ENCODE measurements at regions not wholly inside any gene's neighbourhood (a gene's known extent, or its start where the extent isn't known, plus 50 kb on each side); places are given as distances from the start of the nearest gene placed in this dataset.

DNA sequence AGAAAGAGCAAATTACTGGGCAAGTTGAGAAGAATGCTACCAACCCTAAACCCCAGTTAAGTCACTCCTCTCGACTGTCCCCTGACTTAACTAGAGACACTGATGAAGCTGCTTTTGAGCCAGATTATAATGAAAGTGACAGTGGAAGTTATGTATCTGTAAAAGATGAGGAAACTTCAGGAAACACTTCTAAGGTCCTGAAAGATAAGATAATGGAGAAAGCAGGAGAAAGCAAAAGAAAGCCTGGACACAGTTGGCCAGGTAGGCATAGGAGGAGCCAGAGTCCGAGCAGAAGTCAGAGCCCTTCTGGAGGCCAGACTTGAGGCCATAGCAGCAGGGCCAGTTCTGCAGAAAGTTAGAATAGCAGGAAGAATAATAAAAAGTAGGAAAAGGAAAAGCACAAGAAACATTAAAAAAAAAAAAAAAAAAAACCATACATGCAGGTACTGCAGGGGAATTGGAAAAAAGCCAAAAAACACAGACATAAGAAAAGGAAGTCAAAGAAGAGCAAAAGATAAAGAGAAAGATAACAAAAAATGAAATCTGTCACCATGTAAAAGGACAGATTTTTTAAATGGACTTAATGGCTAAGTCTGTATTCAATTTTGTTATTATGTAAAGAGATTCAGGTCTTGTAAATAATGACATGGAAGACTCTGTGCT lies 101.0 kb upstream of the KCNMA1 start:
- no peak for TF ChIP-seq CTCF (IDR thresholded peaks at IDR 0.05)
- TF ChIP-seq EZH2phosphoT487 (IDR thresholded peaks at IDR 0.05), result no peak
- no peak for TF ChIP-seq EZH2 (IDR thresholded peaks at IDR 0.05)

Measured in neural progenitor cell (in vitro differentiated cells).